GM18861 (cell line): ENCODE measurements at regions not wholly inside any gene's neighbourhood (a gene's known extent, or its start where the extent isn't known, plus 50 kb on each side); places are given as distances from the start of the nearest gene placed in this dataset.

Source experiments
- ATAC-seq: cut with Tn5 transposase; IDR thresholded peaks from one replicate; pipeline ENCODE4 v1.9.1; 2021; ENCODE audit not compliant: unreplicated experiment

DNA sequence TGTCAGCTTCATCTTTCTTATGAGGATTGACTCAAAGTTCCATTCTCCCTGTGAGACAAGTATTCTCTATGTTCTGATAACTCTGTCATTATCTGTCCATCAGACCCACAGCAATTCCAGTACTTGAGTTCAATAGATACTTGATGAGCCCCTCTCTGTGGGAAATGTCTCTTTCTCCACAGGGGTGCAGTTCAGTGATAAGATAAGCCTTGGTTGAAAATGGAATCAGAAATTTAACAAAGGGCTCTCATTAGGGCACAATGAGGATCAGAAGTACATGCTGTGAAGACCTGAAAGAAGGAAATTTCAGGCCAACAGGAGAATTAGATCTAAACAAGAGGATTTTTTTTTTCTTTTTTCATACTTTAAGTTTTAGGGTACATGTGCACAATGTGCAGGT lies 737.3 kb downstream of the MTRR start:
- no peak for ATAC-seq

DNA sequence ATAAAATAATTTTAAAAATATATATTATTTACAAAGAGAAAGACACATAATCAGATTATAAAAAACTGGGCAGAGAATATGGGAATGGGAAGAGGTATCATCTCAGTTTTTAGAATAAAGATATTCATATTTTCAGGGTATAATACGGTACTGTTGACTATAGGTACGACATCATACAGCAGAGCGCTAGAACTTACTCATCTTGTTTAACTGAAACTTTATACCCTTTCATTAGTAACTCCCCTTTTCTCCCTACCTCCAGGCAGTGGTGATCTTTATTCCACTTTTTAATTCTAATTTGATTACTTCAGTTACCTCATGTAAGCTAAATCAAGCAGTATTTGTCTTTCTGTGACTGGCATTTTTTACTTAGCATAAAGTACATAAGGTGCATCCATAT lies 742.1 kb downstream of the MTRR start:
- ATAC-seq = no peak

DNA sequence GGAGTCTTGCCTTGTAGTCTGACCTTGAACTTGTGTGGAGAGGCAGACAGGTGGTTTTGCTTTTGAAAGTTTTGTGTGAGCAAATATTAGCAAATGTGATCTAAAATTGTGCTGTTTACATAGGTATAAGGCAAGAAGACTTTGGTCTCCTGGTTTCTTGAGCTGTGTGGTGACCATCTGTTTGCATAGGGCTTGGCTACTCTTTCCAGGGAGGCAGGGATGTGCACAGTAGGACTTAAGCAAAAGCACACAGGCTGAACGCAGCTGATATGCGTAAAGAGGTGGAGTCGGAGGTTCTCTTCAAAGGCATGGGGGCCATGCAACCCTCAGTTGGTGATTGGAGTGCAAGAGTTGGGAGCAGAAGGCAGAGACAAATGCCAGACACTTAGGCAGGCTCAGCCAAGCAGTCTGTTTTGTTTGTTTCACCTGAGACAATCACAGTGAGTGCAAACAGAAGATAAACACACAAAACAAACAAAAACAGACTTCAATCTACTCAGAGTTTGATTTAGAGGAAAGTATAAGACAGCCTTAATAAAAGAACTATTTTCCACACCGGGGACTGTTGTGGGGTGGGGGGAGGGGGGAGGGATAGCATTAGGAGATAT lies 744.2 kb downstream of the MTRR start:
- ATAC-seq = no peak

DNA sequence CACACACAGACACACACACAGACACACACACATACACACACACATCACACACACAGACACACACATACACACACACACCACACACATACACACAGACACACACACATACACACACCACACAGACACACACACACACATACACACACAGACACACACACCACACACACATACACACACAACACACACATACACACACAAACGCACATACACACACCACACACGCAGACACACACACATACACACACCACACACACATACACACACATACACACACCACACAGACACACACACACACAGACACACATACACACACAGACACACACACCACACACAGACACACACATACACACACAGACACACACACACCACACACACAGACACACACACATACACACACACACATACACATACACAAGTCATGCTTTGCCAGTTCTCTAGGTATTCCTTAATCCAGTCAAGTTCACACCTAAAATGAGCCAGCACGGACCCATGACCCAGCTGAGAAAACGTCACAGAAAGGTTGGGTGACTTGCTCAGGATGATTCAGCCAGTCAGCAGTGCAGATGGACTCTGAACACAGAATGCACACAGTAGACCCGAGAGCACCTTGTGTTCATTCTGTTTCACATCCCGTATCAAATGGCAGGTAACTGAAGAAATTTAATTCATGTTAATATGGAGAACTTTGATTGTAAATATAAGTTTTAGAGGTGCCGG lies 746.4 kb downstream of the MTRR start:
- ATAC-seq = no peak

DNA sequence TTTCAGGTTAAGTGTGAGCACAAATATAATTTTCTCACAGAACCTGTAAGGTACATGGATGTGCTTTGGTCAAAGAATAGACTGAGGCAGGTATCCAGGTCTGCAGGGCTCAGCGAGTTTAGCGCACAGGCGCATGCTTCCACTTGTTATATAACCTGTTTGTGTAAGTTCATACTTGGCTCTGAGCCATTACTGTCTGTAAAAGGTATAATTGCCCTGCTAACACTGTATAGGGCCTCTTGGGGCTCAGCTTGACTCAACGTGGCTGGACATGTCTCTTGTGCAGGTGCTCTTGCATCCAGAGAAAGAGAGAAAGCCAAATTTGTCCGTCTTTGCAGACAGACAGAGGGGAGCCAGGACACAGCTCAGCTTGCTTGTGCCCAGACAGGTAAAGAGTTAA lies 759.6 kb downstream of the MTRR start:
- no peak for ATAC-seq

DNA sequence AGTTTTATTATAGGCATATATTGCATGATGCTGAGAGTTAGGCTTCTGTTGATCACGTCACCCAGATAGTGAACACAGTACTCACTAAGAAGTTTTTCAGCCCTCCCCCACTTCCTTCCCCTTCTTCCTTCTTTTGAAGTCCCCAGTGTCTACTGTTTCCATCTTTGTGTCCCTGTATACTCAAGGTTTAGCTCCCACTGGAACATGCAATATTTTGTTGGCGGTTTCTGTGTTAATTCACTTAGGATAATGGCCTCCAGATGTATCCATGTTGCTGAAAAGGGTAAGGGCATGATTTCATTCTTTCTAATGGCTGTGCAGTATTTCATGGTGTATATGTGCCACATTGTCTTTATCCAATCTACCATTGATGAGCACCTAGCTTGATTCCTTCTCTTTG lies 764.3 kb downstream of the MTRR start:
- no peak for ATAC-seq

DNA sequence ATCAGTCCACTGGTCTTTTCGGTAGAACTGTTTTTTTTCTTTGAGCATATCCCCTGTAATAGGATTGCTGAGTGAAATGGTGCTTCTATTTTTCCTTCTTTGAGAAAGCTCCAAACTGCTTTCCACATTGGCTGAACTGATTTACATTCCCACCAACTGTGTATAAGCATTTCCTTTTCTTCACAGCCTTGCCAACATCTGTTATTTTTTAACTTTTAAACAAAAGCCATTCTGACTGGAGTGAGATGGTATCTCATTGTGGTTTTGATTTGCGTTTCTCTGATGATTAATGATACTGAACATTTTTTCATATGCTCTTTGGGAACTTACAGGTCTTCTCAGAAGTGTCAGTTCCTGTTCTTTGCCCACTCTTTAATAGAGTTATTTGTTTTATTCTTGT lies 764.7 kb downstream of the MTRR start:
- no peak for ATAC-seq

DNA sequence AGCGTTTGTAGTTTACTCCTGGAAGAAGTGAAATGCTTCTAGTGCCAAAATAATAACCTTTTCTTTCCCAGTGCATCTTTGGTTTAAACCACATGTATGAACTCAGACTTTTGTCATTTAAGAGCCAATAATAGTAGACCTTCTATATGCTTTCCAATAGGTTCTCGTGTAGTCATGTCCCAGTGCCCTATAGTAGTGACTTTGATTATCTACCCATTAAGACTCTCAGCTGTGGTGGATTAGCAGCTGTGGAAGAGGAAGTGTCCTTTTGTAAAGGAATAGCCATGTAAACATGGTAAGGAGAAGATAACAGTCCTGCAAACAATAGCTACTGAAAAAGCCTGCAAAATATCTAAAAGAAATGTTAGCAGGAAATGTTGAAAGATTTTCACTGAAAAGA lies 765.3 kb downstream of the MTRR start:
- no peak for ATAC-seq

DNA sequence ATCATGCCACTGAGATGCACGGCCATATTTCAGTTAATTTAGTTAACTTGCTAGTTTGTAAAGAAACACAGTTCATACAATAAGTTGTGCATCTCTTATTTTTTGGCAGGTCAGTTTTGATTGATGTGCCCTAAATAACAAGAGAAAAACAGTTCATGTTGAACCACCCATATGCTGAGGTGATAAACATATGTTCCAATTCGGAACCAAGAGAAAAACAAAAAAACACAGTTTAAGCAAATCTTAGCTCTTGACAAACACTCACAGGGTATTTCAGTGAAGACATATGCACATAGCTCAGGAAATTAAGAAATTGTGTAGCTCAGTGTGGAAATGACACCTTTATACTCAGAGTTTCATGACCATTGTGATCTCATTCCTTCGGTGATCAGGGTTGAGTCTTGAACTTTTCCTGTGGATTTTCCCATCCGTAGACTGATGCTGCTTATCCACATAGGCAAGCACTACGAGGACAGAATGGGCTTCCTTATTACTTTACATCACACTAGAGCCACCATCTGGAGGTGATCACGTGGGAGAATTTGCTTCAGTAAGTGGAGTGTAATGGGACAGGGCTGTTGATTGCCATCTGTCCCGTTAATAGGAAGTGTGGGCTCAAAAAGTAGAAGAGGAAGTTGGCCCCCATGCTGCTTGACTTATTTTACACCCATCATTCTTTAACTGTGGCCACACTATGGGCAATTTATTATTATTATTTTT lies 773.0 kb downstream of the MTRR start:
- no peak for ATAC-seq

DNA sequence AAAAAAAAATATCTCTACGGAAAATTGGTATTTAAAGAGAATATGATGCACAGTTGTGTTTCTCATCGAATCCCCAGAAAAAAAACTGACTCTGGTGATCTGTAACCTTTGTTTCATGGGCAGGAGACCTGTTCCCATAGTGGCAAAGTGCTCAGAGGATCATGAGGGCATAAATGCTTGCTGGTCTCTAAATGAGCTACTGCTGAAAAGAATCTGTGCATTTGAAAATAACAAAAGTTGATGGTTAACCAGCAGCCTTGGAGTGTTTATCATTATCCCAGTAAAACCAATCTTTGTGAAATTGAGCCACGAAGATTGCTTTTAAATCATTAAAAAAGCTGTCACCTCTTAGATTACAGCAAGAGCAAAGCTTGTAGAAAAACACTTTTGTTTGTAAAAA lies 775.4 kb downstream of the MTRR start:
- ATAC-seq = no peak

DNA sequence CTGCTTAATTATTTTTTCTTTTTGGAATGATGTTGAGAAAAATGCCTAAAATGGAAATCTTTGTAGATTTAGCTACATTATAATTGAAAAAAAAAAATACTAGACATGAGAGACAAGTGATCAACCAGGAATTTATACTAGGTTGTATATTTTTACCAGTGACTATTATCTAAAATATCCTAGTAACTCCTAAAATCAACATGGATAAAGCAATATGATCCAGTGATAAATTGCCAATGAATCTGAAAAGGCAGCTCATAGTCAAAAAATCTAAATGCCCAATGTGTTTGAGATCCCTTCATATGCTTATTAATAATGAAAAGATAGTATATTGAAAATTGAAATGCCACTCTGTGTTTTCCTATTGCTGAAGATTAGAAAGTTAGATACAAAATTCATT lies 778.2 kb downstream of the MTRR start:
- ATAC-seq = no peak

DNA sequence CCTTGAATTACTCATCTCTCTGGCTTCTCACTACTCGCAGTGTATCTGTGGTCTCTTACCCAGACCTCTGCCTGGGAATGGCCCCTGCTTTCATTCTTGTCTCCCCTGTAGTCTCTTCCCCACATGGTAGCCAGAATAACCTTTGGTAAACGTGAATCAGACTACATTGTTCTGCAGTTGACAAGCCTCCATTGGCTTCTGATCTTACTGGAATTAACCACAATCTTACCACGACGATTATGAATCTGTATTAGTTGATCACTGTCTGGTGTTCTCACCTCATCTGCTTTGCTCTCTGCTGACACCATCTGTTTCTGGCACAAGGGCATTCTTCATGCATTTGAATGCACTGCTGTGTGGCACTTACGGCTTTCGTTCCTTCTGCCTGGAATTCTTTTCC lies 781.2 kb downstream of the MTRR start:
- no peak for ATAC-seq

DNA sequence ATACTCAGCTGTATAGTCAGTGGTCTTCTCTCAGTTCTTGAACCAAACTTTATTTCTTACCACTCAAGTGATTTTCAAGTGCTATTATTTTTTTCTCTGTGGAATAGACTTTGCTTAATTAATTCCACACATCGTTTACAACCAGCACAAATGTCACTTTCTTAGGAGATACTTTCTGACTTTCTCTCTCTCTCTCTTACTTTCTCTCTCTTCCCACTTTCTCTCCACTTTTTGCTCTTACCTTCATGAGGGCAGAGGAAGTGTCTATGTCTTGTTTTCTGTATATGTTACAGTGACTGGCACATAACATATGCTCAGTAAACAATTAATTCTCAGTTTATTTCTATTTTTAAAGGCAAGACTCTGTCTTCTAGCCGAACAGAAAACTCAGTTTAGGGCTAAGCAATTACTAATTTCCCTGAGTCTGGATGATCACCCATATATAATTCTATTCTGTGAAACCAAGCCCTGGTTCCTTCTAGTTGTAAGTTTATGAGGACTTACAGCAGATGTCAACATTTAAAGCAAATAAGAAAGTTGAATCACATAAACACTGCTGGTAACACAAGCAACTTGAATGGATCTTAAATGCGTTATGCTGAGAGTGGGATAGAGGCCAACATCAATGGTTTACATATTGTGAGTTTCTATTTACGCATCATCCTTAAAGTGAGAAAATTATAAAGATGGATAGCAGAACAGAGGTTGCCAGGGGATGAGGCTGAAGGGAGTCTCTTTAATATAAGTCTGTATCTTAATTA lies 791.4 kb downstream of the MTRR start:
- no peak for ATAC-seq

DNA sequence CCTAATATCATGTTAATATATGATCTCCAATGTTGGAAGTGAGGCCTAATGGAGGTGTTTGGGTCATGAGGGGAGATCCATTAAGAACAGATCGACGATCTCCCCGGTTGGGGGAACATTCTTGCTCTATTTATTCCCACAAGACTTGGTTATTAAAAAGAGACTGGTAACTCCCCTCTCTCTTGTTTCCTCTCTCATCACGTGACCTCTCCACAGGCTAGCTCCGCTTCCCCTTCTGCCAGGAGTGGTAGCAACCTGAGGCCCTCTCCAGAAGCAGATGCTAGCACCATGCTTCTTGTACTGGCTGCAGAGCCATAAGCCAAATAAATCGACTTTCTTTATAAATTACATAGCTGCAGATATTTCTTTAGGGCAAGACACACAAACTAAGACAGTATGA lies 794.4 kb downstream of the MTRR start:
- ATAC-seq = no peak

DNA sequence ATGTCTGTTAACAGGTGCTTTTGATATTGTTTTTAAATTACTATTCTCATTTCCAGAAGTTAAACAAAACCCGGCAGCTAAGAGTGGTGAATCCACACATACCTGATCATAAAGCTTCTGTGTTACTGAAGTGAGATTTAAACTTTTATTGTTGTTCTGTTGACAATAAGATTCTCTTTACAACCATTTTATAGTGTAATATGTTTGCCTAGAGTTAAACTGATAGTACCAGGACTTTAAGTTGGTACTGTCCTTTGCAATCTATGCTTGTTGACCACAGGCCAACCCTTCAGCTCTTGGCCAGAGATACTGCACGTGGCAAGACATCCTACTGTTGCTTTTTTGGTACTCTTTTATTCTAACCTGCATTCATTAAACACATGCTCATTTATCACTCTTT lies 806.2 kb downstream of the MTRR start:
- no peak for ATAC-seq

DNA sequence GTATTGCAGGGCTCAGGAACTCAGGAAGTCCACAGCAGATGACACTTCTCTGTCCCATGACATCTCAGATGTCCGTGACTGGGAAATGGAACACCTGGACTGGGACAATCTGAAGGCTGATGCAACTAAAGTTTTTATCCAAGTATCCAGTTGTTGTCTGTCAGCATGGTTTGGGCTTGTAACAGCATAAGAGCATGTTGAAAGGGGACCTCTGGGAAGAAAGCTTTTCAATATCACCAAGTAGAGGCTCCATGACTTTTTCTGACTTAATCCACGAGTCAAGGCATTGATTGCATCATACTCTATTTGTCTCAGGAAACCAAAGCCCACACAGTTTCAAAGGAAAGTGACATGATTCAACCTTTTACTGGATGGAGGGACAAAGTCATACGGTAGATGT lies 807.7 kb downstream of the MTRR start:
- ATAC-seq = no peak

DNA sequence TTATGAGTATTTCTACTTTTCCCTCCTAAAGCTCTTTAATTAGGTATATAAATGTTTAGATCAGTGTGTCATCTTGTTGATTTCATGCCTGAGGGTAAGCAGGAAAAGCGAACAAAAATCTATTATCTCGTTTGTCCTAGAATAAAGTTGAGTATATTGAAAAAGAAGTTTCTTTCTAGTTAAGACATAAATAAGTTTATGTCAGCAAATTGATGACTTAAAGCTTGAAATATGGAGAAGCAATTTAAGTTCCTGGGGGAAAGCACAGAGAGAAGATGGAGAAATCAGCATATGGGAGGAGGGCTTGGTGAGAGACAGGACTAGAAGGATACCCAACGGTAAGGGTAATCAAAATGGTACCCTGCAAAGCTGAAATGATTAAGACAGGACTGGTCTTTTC lies 813.4 kb downstream of the MTRR start:
- no peak for ATAC-seq

DNA sequence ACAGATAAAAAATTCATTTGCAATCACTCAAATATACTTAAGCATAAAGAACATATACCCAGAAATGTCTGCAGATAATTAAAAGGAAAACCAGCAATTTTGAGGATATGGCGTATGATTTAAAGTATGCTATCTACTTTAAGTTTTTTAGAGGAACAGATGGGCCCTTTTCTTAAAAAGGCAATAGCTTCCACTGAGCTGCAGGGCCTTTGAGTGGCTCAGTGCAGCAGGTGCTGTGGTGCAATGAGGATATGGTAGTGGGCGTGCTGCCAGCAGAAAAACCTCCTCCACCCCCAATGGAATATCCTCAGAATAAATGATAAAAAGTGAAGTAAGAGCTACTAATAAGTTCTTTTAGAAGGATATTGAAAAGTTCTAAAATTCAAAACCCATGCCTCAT lies 814.5 kb downstream of the MTRR start:
- ATAC-seq = no peak

DNA sequence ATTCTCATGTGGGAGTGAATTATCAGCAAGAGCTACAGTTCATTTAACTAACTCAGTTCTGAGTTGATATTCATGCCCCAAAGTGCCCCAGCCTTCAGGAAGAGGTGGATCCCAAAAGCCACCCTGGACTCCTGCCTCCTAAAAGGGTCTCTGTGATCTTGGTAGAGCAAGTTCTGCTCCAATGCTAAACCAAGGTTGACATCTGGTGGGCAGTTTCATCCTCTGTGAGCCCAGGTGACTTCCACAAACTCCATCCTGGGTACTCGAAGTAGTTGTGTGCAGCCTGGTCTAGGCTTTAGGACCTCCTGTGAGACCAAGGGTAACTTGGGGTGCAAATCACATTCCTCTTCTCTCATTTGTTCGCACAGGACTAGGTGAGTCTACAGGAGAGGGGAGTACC lies 816.8 kb downstream of the MTRR start:
- ATAC-seq = no peak

DNA sequence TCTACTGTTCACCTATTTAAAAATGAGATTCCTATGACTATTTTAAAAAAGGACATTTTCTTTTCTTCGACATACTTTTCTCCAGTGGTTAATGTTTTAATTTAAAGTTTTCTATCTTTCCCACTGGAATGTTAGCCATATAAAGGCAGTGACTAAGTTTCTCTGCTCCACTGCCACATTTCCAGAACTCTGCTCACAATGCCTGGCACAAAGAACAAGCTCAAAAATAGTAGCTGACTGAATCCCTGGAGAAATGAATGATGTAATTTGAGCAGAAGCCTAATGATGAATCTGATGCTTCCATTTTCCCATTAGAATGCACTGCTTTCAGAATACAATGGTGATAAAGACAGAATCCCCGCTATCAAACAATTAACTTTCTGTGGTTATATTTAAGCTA lies 817.8 kb downstream of the MTRR start:
- no peak for ATAC-seq

DNA sequence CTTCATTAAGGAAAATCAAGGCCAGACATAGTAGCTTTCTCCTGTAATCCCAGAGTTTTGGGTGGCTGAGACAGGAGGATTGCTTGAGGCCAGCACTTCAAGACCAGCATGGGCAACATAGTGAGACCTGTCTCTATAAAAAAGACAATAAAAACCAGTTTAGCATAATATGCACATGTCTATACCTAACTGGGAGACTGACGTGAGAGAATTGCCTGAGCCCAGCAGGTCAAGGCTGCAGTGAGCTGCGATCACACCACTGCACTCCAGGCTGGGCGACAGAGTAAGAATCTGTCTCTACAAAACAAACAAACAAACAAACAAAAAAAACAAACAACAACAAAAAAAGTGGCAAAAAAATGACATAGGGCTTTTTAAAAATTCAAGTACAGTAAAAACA lies 820.8 kb downstream of the MTRR start:
- ATAC-seq = no peak

DNA sequence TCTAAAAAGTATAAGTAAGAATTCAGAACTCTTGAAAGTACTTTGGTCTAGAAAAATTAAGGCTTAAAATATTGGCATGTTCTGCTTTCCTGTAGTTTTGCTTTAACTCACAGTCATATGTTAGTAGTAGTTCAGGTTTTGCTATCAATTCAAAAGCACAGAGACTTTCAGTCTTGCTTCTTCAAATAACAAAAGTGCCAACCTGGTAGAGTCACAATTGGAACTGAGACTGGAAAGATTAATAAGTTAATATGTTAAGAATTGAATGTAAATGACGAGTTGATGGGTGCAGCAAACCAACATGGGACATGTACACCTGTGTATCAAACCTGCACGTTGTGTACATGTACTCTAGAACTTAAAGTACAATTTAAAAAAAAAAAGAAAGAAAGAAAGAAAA lies 822.3 kb downstream of the MTRR start:
- no peak for ATAC-seq
